SH-SY5Y (cell line): ENCODE measurements at regions not wholly inside any gene's neighbourhood (a gene's known extent, or its start where the extent isn't known, plus 50 kb on each side); places are given as distances from the start of the nearest gene placed in this dataset.

Experiments used
- GATA2 ChIP-seq: IDR thresholded peaks from 2 replicates; pipeline ENCODE4 v1.6.1; 2011; ENCODE audit warnings: mild to moderate bottlenecking, low read depth, low read length
- GATA3 ChIP-seq: IDR thresholded peaks from 2 replicates; pipeline ENCODE4 v1.6.1; 2011; ENCODE audit warnings: low read depth, mild to moderate bottlenecking, low read length, moderate library complexity

DNA sequence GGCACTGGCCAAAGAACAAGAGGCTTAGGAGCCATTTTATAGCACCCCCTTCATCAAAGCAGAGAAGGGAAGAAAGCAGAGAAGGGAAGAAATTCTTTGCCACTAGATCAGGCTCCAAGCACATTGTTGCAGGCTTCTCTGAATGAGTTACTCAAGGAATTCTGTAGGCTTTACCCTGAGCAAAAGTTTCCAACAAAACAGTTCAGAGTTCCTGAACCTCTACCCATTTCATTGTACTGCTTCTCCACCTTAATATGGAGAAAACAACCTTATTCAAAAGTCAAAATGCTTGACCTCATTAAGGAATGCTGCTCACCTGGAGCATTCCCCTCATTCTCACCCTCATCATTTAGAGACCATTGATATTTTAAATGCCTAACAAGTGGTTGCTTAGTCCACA lies 115.5 kb upstream of the LOC128125822 start:
- TF ChIP-seq GATA3 (no peak), GATA2 (no peak)
